DMS53 (cell line): ENCODE measurements at regions not wholly inside any gene's neighbourhood (a gene's known extent, or its start where the extent isn't known, plus 50 kb on each side); places are given as distances from the start of the nearest gene placed in this dataset.

Experiments used
- DNase-seq: peaks from one replicate; lab custom pipeline; 2025; lab: John Stamatoyannopoulos, UW

DNA sequence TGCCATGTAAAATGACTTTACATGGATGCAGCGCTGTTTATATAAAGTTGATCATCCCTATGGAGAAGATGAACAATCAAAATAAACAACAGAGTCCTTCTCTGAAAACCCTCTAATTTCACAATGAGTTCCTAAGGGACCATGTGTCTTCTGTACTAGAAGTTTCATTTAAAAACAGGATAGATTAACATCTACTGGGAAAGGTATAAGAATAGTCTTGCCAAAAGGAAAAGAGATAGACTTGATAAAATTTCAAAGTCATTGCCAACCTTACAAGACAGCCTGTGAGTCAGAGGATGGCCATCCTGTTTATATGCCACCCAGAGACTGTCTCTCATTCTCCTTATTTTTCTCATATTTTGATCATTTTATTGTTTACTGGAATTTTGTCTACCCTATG, 367.1 kb upstream of the PDE4D start:
- no peak for DNase-seq

- DNase-seq: peak; percentile 11
Measured at GRCh38 chr5:60259730-60260129, 366.2 kb upstream of the PDE4D start.

DNA sequence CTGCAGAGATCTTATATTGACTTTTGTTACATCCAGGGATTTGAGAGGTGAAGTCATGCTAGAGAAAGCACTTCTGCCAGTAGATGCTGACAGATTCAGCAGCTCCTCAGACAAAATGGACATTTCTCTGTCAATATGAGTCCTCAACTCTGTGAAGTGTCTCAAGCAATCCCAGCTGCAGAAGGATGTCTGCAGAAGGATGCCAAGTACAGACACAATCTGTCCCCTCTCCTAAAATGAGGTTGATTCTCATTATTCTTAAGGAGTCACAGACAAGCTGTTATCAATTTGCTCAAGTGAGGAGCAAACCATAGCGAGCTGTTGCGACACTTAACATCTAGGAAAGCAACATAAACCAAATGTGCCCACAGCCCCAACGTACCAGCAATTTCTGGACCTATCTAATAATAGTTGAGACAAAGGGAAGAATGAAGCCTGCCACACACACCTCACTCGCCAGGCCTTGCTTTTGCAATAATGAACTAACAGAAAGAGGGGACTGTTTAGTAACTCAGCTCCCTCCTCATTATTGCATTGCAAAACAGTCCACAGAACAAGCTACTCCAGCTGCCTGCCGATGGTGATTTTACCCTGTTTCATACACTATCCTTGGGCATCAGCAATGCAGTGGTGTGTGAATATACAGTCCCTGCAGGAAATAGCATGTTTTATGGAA, 364.2 kb upstream of the PDE4D start:
- no peak for DNase-seq

DNA sequence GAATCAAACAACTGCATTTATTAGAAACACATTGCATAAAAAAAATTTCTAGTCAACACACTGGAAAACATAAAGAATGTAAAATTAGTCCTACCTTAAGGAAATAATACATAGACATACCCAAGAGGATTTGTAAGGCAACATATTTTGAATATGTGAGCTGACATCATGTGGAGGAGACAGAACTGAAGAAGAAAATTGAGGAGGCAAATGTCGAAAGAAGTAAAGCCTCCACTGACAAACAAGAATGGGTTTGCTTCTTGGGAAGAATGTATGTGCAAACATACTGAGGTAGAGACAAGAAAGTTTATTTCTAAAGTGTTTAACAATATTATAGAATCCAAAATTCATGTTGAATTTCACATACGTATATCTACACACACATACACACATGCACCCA, 363.0 kb upstream of the PDE4D start:
- DNase-seq: no peak

DNA sequence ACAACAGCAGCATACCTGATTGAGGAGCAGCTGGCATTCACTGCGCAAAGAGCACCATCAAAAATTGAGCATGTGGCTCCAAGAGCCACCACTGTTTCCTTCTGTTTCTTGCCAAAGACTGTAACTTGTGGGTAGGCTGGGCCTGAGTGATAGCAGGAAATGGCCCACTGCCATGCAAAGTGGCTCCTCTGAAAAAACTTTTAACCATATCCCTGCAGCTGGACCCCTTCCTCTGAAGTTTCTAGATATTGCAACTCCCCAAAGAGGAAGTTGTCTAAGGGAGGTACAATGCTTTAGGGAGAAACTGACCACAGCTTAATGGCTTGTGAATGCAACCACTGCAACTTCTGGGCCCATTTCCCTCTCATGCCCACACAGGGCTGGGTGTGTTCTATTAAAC, 355.4 kb upstream of the PDE4D start:
- DNase-seq: no peak

- no peak for DNase-seq
Measured at GRCh38 chr5:60243713-60244112, 350.2 kb upstream of the PDE4D start.

- DNase-seq: no peak
Measured at GRCh38 chr5:60232036-60232795, 338.7 kb upstream of the PDE4D start.

GRCh38 chr5:60230456-60230855, 336.9 kb upstream of the PDE4D start:
- no peak for DNase-seq

GRCh38 chr5:60229691-60230185, 336.2 kb upstream of the PDE4D start:
- no peak for DNase-seq

GRCh38 chr5:60228676-60229075, 335.1 kb upstream of the PDE4D start:
- no peak for DNase-seq

GRCh38 chr5:60226128-60226527, 332.6 kb upstream of the PDE4D start:
- DNase-seq: no peak

- peak; percentile 68 for DNase-seq
Measured at GRCh38 chr5:60223342-60223741, 329.8 kb upstream of the PDE4D start.

DNA sequence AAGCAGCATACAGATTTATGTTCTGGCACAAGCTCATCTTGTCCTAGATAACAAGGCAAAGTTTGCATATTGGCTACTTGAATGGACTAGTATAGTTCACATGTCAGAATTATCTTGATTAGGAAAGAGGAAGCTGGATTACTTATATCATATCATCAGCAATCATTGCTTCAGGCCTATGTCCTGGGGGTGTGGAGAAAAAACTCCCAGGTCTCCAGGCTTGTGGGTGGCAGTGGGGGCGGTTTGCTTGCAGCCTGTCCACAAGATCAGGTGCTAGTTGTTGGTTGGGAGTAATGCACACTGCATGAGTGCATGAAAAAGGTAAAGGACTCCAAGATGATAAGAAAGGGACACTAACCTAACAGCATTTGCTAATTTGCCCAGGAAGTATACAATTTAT, 326.4 kb upstream of the PDE4D start:
- no peak for DNase-seq

DNA sequence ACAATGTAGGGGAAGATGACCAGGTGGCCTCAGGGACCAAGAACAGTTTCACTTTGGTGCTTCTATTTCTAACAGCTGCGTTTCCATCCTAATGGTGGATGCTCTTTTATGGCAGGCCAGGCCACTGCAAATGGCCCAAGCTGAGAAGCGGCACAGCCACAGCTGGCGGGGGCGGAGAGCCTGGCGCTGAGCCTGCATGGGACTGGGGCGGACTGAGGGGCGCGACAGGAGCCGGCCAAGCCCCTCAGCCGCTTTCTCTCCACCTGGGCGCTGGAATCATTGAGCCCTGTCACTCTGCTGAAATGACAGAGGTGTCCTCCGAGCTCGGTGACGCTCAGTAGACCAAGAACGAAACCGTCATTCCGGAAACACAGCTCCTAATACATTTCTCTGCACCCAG, 317.3 kb upstream of the PDE4D start:
- no peak for DNase-seq

DNA sequence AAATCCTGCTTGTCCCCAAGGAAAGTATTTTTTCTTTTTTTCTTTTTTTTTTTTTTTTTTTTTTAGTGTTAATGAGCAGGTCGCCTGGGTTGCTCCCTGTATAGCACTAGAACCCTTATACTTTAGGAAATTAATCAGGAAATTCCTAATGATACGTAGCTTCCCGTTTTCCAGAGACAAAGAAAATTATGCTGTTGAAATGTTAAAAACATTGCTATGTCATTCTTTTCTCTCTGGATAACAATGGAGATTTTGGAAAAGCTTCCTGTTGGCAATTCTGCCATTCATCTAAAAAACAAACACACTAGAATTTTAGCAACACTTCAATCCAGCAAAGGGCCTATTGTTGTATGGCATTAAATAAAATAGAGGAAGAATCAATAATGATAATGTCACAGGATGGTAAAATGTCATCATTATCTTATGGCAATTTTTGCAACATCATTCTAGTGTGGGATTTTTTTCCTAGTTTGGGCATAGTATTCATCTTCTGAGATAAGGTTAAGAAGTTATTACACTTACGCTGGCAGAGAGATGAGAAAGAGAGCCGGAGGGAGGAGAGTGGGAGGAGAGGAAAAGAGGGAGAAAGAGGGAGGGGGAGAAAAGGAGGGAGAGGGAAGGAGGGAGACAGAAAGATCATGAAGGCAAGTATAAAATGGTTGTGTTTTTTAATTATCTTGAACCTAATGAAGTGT, 315.8 kb upstream of the PDE4D start:
- DNase-seq: no peak

DNA sequence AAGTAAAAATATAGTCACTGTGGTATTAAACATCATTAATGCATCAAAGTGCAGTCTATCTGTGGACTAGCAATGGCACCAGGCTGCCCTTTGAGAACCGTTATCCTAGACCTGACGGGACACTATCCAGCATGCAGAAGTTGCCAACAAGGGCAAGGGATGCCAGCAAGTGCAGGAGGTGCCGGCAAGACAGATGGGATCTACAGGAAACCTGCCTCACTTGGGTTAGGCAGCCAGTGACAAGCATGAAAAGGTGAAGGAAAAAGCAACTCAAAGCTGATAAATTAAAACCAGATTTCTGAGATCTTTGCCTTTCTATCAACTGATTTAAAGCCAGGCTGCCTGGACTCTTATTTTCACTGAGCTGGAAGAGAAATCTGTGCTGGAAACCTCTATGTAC, 315.2 kb upstream of the PDE4D start:
- no peak for DNase-seq

DNA sequence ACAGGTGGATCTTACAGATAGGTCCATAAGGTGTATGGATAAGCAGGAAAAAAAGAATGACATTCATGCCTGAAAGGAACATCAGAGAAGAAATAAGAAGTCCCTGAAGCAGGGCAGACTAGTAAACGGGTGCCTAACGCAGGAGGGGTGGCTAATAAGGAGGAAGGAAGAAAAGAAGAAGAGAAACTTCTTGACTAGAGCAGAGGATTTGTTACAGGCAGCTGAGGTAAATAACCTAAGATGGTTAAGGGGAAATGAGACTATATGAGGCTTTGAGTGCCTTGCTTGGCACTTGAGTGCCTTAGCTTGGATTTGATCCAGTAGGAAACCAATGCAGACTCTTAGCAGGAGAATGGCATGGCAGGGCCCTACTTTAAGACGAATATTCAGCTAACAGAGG, 313.5 kb upstream of the PDE4D start:
- DNase-seq: peak; percentile 12

GRCh38 chr5:60206234-60206633, 312.7 kb upstream of the PDE4D start:
- DNase-seq: no peak

- no peak for DNase-seq
Measured at GRCh38 chr5:60205071-60205470, 311.5 kb upstream of the PDE4D start.

- peak; percentile 81 for DNase-seq
Measured at GRCh38 chr5:60196385-60197113, 303.0 kb upstream of the PDE4D start.

- DNase-seq: no peak
Measured at GRCh38 chr5:60195551-60195950, 302.0 kb upstream of the PDE4D start.

DNA sequence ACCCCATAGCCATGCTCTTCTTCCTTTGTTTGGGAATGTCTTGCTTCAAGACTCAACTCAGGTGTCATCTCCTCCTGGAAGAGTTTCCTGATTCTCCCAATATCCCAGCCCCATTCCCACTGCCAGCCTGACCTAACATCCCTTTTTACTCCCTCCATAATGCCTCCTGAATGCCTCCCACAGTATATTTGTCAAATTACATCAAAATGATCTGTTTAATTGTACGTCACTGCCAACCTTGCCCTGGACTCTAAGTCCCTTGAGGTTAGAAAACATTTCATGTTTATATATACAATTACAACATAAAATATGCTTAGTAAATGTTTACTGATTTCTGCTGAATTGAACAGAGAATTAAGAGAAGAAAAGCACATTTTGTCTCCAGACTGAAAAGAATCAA, 301.6 kb upstream of the PDE4D start:
- no peak for DNase-seq
